Urothelium cell line (cell line): ENCODE measurements at regions not wholly inside any gene's neighbourhood (a gene's known extent, or its start where the extent isn't known, plus 50 kb on each side); places are given as distances from the start of the nearest gene placed in this dataset.

Source experiments
- DNase-seq: peaks from one replicate; pipeline ENCODE4 v3.0.0; 2011; ENCODE audit warnings: low spot score, mixed read lengths
- FAIRE-seq: peaks from 2 replicates; lab custom pipeline; 2011; peaks lifted over from hg19 to GRCh38; lab: Jason Lieb, UNC

GRCh38 chr11:62073061-62073460, 50.8 kb upstream of the INCENP start:
- FAIRE-seq, result no peak

GRCh38 chr11:62071408-62071807, 52.4 kb upstream of the INCENP start:
- no peak for FAIRE-seq
- DNase-seq, result no peak

More at GRCh38 chr11:62073061-62073460, 50.8 kb upstream of the INCENP start:
- DNase-seq, result no peak

- FAIRE-seq, result no peak
- DNase-seq, result no peak
Observed at GRCh38 chr11:62069986-62070919, 53.6 kb upstream of the INCENP start.

- FAIRE-seq (no peak), DNase-seq (no peak)
Observed at GRCh38 chr11:62069374-62069773, 54.4 kb upstream of the INCENP start.

GRCh38 chr11:62068730-62069129, 55.1 kb upstream of the INCENP start:
- no peak for FAIRE-seq
- DNase-seq, result no peak

GRCh38 chr11:62067741-62068140, 56.1 kb upstream of the INCENP start:
- DNase-seq, result no peak
- no peak for FAIRE-seq

- no peak for FAIRE-seq
Observed at GRCh38 chr11:62064221-62064620, 59.6 kb upstream of the INCENP start.

GRCh38 chr11:62062223-62062861, 61.5 kb upstream of the INCENP start:
- no peak for FAIRE-seq
- DNase-seq, result no peak

More at GRCh38 chr11:62064221-62064620, 59.6 kb upstream of the INCENP start:
- DNase-seq, result no peak

- DNase-seq, result no peak
- FAIRE-seq, result no peak
Observed at GRCh38 chr11:62061356-62062222, 62.2 kb upstream of the INCENP start.

GRCh38 chr11:62057069-62057468, 66.7 kb upstream of the INCENP start:
- no peak for FAIRE-seq
- DNase-seq, result no peak

- no peak for FAIRE-seq
- DNase-seq, result no peak
Observed at GRCh38 chr11:62055970-62056369, 67.8 kb upstream of the INCENP start.

GRCh38 chr11:62054484-62055121, 69.2 kb upstream of the INCENP start:
- no peak for FAIRE-seq

GRCh38 chr11:62054081-62054480, 69.7 kb upstream of the INCENP start:
- no peak for FAIRE-seq
- DNase-seq, result no peak

More at GRCh38 chr11:62054484-62055121, 69.2 kb upstream of the INCENP start:
- DNase-seq, result no peak

- DNase-seq, result no peak
- FAIRE-seq, result no peak
Observed at GRCh38 chr11:62050716-62051115, 73.1 kb upstream of the INCENP start.

- no peak for DNase-seq
- no peak for FAIRE-seq
Observed at GRCh38 chr11:62048100-62048499, 75.7 kb upstream of the INCENP start.

GRCh38 chr11:62046568-62047100, 77.2 kb upstream of the INCENP start:
- DNase-seq, result no peak
- FAIRE-seq, result no peak

GRCh38 chr11:62044639-62045121, 77.2 kb upstream of the FTH1 start:
- FAIRE-seq, result no peak

GRCh38 chr11:62035293-62035692, 67.9 kb upstream of the FTH1 start:
- no peak for DNase-seq
- FAIRE-seq, result no peak

More at GRCh38 chr11:62044639-62045121, 77.2 kb upstream of the FTH1 start:
- no peak for DNase-seq

GRCh38 chr11:62034036-62034338, 66.6 kb upstream of the FTH1 start:
- FAIRE-seq (no peak), DNase-seq (no peak)
